Suprapubic skin (tissue), 4 donors: ENCODE measurements at regions not wholly inside any gene's neighbourhood (a gene's known extent, or its start where the extent isn't known, plus 50 kb on each side); places are given as distances from the start of the nearest gene placed in this dataset.
"Not testable (repeated sequence)": the region's sequence is repeated elsewhere in the genome, so short reads cannot be mapped to it uniquely, and the experiment has no call there.

ENCODE experiments used
- CTCF ChIP-seq, 2 donors: fragments of 200-600 bp in 1 of 2; fragments of 450-650 bp in 1 of 2; sonication (generic) in 1 of 2; IDR thresholded peaks; one replicate each; pipeline ENCODE4 v1.5.1; 2016 to 2019; ENCODE audit warnings: antibody characterized with exemption in 2 of 2, mild to moderate bottlenecking in 1 of 2, moderate library complexity in 1 of 2
- EP300 ChIP-seq: sonication (generic); formaldehyde crosslinking; IDR thresholded peaks from one replicate; pipeline ENCODE4 v1.6.1; 2017; ENCODE audit warnings: antibody characterized with exemption
- POLR2A ChIP-seq, 2 donors: fragments of 450-650 bp; IDR thresholded peaks; one replicate each; pipeline ENCODE4 v1.6.1; 2017; ENCODE audit warnings: antibody characterized with exemption in 2 of 2, mild to moderate bottlenecking in 2 of 2, moderate library complexity in 2 of 2
- POLR2AphosphoS5 ChIP-seq, 3 donors: sonication (generic); formaldehyde crosslinking; IDR thresholded peaks; one replicate each; pipeline ENCODE4 v1.6.1; 2017; ENCODE audit warnings: antibody characterized with exemption in 3 of 3

- not testable (repeated sequence) for TF ChIP-seq POLR2A (IDR thresholded peaks at IDR 0.05); CTCF (IDR thresholded peaks at IDR 0.05); POLR2AphosphoS5 (IDR thresholded peaks at IDR 0.05); EP300
Measured at GRCh38 chr16:62780081-62780480, 743.8 kb upstream of the CDH8 start.
